ENCODE measurements at regions not wholly inside any gene's neighbourhood (a gene's known extent, or its start where the extent isn't known, plus 50 kb on each side); places are given as distances from the start of the nearest gene placed in this dataset.
"Not testable (repeated sequence)": the region's sequence is repeated elsewhere in the genome, so short reads cannot be mapped to it uniquely, and the experiment has no call there.

- no peaks in the 10 kb centered on the region for H3K36me3 ChIP-seq (ENCODE audit: control insufficient read depth in 2 of 2, insufficient read depth in 2 of 2, low read length in 2 of 2)
- peaks cover 0 to 4% of the 10 kb centered on the region in 2 donors for H3K27me3 ChIP-seq (ENCODE audit: control insufficient read depth in 1 of 2, insufficient read depth in 2 of 2, low read length in 2 of 2)
- H3K9ac ChIP-seq (ENCODE audit: low read length in 2 of 2) = no peak overlapping the region
- no peaks in the 10 kb centered on the region for H3K9me3 ChIP-seq (ENCODE audit: control insufficient read depth in 2 of 2, low read length in 2 of 2)
- H3K4me3 ChIP-seq (ENCODE audit: low read length in 2 of 2) = no peak overlapping the region
- peaks cover under 1% of the 10 kb centered on the region for H3K4me1 ChIP-seq (ENCODE audit: control insufficient read depth, insufficient read depth, low read length)
- no peak overlapping the region for H3K27ac ChIP-seq (ENCODE audit: low read length)
These were observed 130.0 kb downstream of the KCNJ12 start for GRCh38 chr17:21505819-21506815.

DNA sequence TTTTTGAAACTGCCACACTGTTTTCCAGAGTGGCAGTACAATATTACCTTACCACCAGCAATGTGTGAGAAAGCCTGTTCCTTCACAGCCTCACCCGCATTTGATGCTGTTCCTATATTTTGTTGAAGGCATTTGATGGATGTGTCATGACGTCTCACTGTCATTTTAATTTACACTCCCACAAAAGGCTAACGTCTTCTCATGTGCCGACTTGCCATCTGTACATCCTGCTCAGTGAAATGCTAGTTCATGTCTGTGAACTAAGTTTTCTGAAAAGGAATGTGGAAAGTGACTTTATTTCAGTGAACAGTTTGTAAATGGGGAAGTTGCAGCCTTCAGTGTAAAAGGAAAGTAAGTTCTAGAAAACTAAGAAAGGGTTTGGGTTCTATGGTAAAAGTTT is 131.6 kb downstream of the KCNJ12 start:
- not testable (repeated sequence) for H3K4me1 ChIP-seq (ENCODE audit: control insufficient read depth, insufficient read depth, low read length); H3K9me3 ChIP-seq (ENCODE audit: control insufficient read depth in 2 of 2, low read length in 2 of 2); H3K27me3 ChIP-seq (ENCODE audit: control insufficient read depth in 1 of 2, insufficient read depth in 2 of 2, low read length in 2 of 2); H3K9ac ChIP-seq (ENCODE audit: low read length in 2 of 2); H3K4me3 ChIP-seq (ENCODE audit: low read length in 2 of 2); H3K36me3 ChIP-seq (ENCODE audit: control insufficient read depth in 2 of 2, insufficient read depth in 2 of 2, low read length in 2 of 2); H3K27ac ChIP-seq (ENCODE audit: low read length)

DNA sequence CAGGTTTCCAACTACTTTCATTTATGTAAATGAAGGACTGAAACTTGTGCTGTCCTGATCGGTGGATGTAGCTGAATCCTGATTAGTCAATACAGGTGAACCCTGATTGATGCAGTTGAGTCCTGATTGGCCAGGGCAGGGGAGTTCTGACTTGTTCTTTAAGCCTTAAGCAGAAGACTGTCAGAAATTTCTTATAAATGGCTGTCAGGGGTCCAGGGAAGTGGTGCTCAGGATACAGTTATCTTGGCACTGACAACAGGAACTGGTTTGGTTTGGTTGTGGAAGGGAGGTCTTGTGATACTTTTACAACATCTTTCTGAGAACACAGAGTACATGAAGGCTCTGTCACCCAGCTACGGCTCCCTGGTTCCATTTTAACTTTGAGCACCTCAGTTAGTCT is 132.1 kb downstream of the KCNJ12 start:
- H3K27ac ChIP-seq (ENCODE audit: low read length) = no peak overlapping the region
- H3K4me3 ChIP-seq (ENCODE audit: low read length in 2 of 2) = no peak overlapping the region
- H3K27me3 ChIP-seq (ENCODE audit: control insufficient read depth in 1 of 2, insufficient read depth in 2 of 2, low read length in 2 of 2) = peaks cover 0 to 4% of the 10 kb centered on the region in 2 donors
- H3K9ac ChIP-seq (ENCODE audit: low read length in 2 of 2) = no peak overlapping the region
- H3K36me3 ChIP-seq (ENCODE audit: control insufficient read depth in 2 of 2, insufficient read depth in 2 of 2, low read length in 2 of 2) = no peaks in the 10 kb centered on the region
- H3K4me1 ChIP-seq (ENCODE audit: control insufficient read depth, insufficient read depth, low read length) = peaks cover 9% of the 10 kb centered on the region
- no peaks in the 10 kb centered on the region for H3K9me3 ChIP-seq (ENCODE audit: control insufficient read depth in 2 of 2, low read length in 2 of 2)

- H3K4me1 ChIP-seq (ENCODE audit: control insufficient read depth, insufficient read depth, low read length); H3K4me3 ChIP-seq (ENCODE audit: low read length in 2 of 2); H3K9me3 ChIP-seq (ENCODE audit: control insufficient read depth in 2 of 2, low read length in 2 of 2); H3K27ac ChIP-seq (ENCODE audit: low read length); H3K9ac ChIP-seq (ENCODE audit: low read length in 2 of 2); H3K27me3 ChIP-seq (ENCODE audit: control insufficient read depth in 1 of 2, insufficient read depth in 2 of 2, low read length in 2 of 2); H3K36me3 ChIP-seq (ENCODE audit: control insufficient read depth in 2 of 2, insufficient read depth in 2 of 2, low read length in 2 of 2): not testable (repeated sequence)
These were observed 133.2 kb downstream of the KCNJ12 start for GRCh38 chr17:21509356-21509755.

DNA sequence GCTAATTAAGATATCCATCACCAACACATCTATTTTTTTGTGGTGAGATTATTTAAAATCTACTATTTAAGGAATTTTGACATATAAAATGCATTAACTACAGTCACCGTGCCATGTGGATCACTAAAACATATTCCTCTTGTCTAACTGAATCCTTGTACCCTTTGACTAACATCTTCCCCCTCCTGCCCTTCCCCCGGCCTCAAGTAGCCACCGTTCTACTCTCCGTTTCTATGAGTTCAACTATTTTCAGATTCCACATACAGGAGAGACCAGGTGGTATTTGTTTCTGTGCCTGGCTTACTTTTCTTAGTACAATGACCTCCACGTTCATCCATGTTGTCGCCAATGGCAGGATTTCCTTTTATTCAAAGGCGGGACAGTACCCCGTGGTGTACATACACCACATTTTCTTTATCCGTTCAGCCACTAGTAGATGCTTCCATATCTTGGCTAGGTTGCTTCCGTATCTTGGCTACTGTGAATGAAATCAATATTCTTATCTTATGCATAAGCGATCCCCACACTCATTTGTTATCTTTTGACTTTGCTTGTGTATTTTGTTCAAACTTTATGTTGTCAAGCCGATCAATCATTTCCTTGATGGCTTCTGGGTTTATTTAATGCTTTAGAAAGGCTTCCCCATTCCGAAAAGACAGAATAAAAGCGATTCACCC is 134.7 kb downstream of the KCNJ12 start:
- Histone ChIP-seq H3K9me3 (ENCODE audit: control insufficient read depth in 2 of 2, low read length in 2 of 2) (no peaks in the 10 kb centered on the region), H3K4me3 (ENCODE audit: low read length in 2 of 2) (peak overlapping the region; percentile 66 to 77), H3K9ac (ENCODE audit: low read length in 2 of 2) (peak overlapping the region; percentile 72 to 81), H3K27me3 (ENCODE audit: control insufficient read depth in 1 of 2, insufficient read depth in 2 of 2, low read length in 2 of 2) (no peaks in the 10 kb centered on the region), H3K4me1 (ENCODE audit: control insufficient read depth, insufficient read depth, low read length) (peaks cover 9% of the 10 kb centered on the region), H3K27ac (ENCODE audit: low read length) (peak overlapping the region; percentile 58), H3K36me3 (ENCODE audit: control insufficient read depth in 2 of 2, insufficient read depth in 2 of 2, low read length in 2 of 2) (no peaks in the 10 kb centered on the region)

GRCh38 chr17:21511363-21512195 is 135.4 kb downstream of the KCNJ12 start:
- H3K9ac ChIP-seq (ENCODE audit: low read length in 2 of 2) = peak overlapping the region; percentile 72 to 81
- peak overlapping the region; percentile 66 to 77 for H3K4me3 ChIP-seq (ENCODE audit: low read length in 2 of 2)
- no peaks in the 10 kb centered on the region for H3K9me3 ChIP-seq (ENCODE audit: control insufficient read depth in 2 of 2, low read length in 2 of 2)
- no peaks in the 10 kb centered on the region for H3K36me3 ChIP-seq (ENCODE audit: control insufficient read depth in 2 of 2, insufficient read depth in 2 of 2, low read length in 2 of 2)
- H3K27ac ChIP-seq (ENCODE audit: low read length) = peak overlapping the region; percentile 58
- no peaks in the 10 kb centered on the region for H3K27me3 ChIP-seq (ENCODE audit: control insufficient read depth in 1 of 2, insufficient read depth in 2 of 2, low read length in 2 of 2)
- peaks cover 9% of the 10 kb centered on the region for H3K4me1 ChIP-seq (ENCODE audit: control insufficient read depth, insufficient read depth, low read length)

GRCh38 chr17:21512307-21513011 is 136.3 kb downstream of the KCNJ12 start:
- peak overlapping the region; percentile 25 to 54 for H3K4me3 ChIP-seq (ENCODE audit: low read length in 2 of 2)
- H3K4me1 ChIP-seq (ENCODE audit: control insufficient read depth, insufficient read depth, low read length) = peaks cover 9% of the 10 kb centered on the region
- H3K27me3 ChIP-seq (ENCODE audit: control insufficient read depth in 1 of 2, insufficient read depth in 2 of 2, low read length in 2 of 2) = no peaks in the 10 kb centered on the region
- H3K27ac ChIP-seq (ENCODE audit: low read length) = no peak overlapping the region
- no peaks in the 10 kb centered on the region for H3K36me3 ChIP-seq (ENCODE audit: control insufficient read depth in 2 of 2, insufficient read depth in 2 of 2, low read length in 2 of 2)
- H3K9me3 ChIP-seq (ENCODE audit: control insufficient read depth in 2 of 2, low read length in 2 of 2) = no peaks in the 10 kb centered on the region
- H3K9ac ChIP-seq (ENCODE audit: low read length in 2 of 2) = peak overlapping the region in 1 of 2 donors; percentile 57

- peaks cover 9% of the 10 kb centered on the region for H3K4me1 ChIP-seq (ENCODE audit: control insufficient read depth, insufficient read depth, low read length)
- H3K36me3 ChIP-seq (ENCODE audit: control insufficient read depth in 2 of 2, insufficient read depth in 2 of 2, low read length in 2 of 2) = no peaks in the 10 kb centered on the region
- H3K9ac ChIP-seq (ENCODE audit: low read length in 2 of 2) = peak overlapping the region in 1 of 2 donors; percentile 57
- H3K27me3 ChIP-seq (ENCODE audit: control insufficient read depth in 1 of 2, insufficient read depth in 2 of 2, low read length in 2 of 2) = no peaks in the 10 kb centered on the region
- no peaks in the 10 kb centered on the region for H3K9me3 ChIP-seq (ENCODE audit: control insufficient read depth in 2 of 2, low read length in 2 of 2)
- peak overlapping the region; percentile 25 to 54 for H3K4me3 ChIP-seq (ENCODE audit: low read length in 2 of 2)
- H3K27ac ChIP-seq (ENCODE audit: low read length) = no peak overlapping the region
These were observed 136.9 kb downstream of the KCNJ12 start for GRCh38 chr17:21513012-21513570.

DNA sequence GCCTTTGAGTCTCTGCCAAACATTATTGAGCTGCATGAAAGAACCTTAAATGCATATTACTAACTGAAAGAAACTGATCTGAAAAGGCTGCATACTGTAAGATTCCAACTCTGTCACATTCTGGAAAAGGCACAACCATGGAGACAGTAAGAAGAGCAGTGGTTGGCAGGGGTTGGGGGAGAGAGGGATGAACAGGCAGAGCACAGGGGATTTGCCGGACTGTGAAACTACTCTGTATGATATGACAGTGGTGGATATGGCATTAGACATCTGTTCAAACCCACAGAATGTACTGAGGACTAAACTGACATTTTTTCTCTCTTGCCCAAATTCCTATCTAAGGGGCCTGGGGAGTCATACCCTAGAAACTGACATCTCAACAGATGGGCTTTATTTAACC is 138.4 kb downstream of the KCNJ12 start:
- H3K27ac ChIP-seq (ENCODE audit: low read length); H3K4me1 ChIP-seq (ENCODE audit: control insufficient read depth, insufficient read depth, low read length); H3K27me3 ChIP-seq (ENCODE audit: control insufficient read depth in 1 of 2, insufficient read depth in 2 of 2, low read length in 2 of 2); H3K9ac ChIP-seq (ENCODE audit: low read length in 2 of 2); H3K36me3 ChIP-seq (ENCODE audit: control insufficient read depth in 2 of 2, insufficient read depth in 2 of 2, low read length in 2 of 2); H3K9me3 ChIP-seq (ENCODE audit: control insufficient read depth in 2 of 2, low read length in 2 of 2); H3K4me3 ChIP-seq (ENCODE audit: low read length in 2 of 2): not testable (repeated sequence)

Measured in stomach smooth muscle (tissue), 2 donors.